GM23248 (cell line): ENCODE measurements at regions not wholly inside any gene's neighbourhood (a gene's known extent, or its start where the extent isn't known, plus 50 kb on each side); places are given as distances from the start of the nearest gene placed in this dataset.

Source experiments
- DNase-seq: peaks from one replicate; pipeline ENCODE4 v3.0.0-alpha.2; 2015
- H2AFZ ChIP-seq: fragments of 200-600 bp; sonication (generic); 2 replicates; pipeline ENCODE4 v1.6.1; 2016; ENCODE audit warnings: antibody characterized with exemption
- H3F3A ChIP-seq: fragments of 200-600 bp; sonication (generic); 2 replicates; pipeline ENCODE4 v1.6.1; 2016; ENCODE audit warnings: mild to moderate bottlenecking, antibody characterized with exemption, mixed run types; ENCODE audit not compliant: insufficient read depth
- H3K27ac ChIP-seq: fragments of 200-600 bp; sonication (generic); 2 replicates; pipeline ENCODE4 v1.5.1; 2016; ENCODE audit warnings: mild to moderate bottlenecking
- H3K27me3 ChIP-seq: fragments of 200-600 bp; sonication (generic); replicated peaks from 2 replicates; pipeline ENCODE4 v1.6.1; 2016; ENCODE audit warnings: mild to moderate bottlenecking; ENCODE audit not compliant: insufficient read depth
- H3K36me3 ChIP-seq: fragments of 200-600 bp; sonication (generic); 2 replicates; pipeline ENCODE4 v1.6.1; 2016; ENCODE audit warnings: low read depth, mild to moderate bottlenecking
- H3K4me1 ChIP-seq: fragments of 200-600 bp; sonication (generic); 2 replicates; pipeline ENCODE4 v1.6.1; 2016; ENCODE audit warnings: mild to moderate bottlenecking; ENCODE audit not compliant: insufficient read depth
- H3K4me2 ChIP-seq: fragments of 200-600 bp; sonication (generic); one replicate; pipeline ENCODE4 v1.6.1; 2016; ENCODE audit warnings: mild to moderate bottlenecking; ENCODE audit not compliant: unreplicated experiment
- H3K4me3 ChIP-seq: fragments of 200-600 bp; sonication (generic); 2 replicates; pipeline ENCODE4 v1.5.1; 2016; ENCODE audit warnings: mild to moderate bottlenecking
- H3K79me2 ChIP-seq: fragments of 200-600 bp; sonication (generic); 2 replicates; pipeline ENCODE4 v1.6.1; 2016; ENCODE audit warnings: mild to moderate bottlenecking; ENCODE audit not compliant: insufficient read depth
- H3K9ac ChIP-seq: fragments of 200-600 bp; sonication (generic); 2 replicates; pipeline ENCODE4 v1.6.1; 2016; ENCODE audit warnings: mild to moderate bottlenecking
- H3K9me2 ChIP-seq: fragments of 200-600 bp; sonication (generic); 2 replicates; pipeline ENCODE4 v1.6.1; 2016; ENCODE audit warnings: mixed run types, mild to moderate bottlenecking, moderate library complexity; ENCODE audit not compliant: insufficient read depth
- H3K9me3 ChIP-seq: fragments of 200-600 bp; sonication (generic); one replicate; pipeline ENCODE4 v1.6.1; 2017; ENCODE audit warnings: low read depth
- H4K20me1 ChIP-seq: fragments of 200-600 bp; sonication (generic); 2 replicates; pipeline ENCODE4 v1.6.0; 2016; ENCODE audit not compliant: insufficient read depth
- EZH2 ChIP-seq: fragments of 200-600 bp; sonication (generic); IDR thresholded peaks from 2 replicates; pipeline ENCODE4 v1.6.1; 2018; ENCODE audit warnings: antibody characterized with exemption, mild to moderate bottlenecking; ENCODE audit not compliant: insufficient read depth, poor library complexity, severe bottlenecking
- EZH2phosphoT487 ChIP-seq: fragments of 200-600 bp; sonication (generic); IDR thresholded peaks from 2 replicates; pipeline ENCODE4 v1.6.1; 2018; ENCODE audit warnings: antibody characterized with exemption, moderate library complexity, mild to moderate bottlenecking, low read depth; ENCODE audit not compliant: insufficient read depth
- WGBS, 2 experiments: methylation state at CpG; one replicate each; pipeline ENCODE4 v1.1.6; 2015 to 2017; ENCODE audit warnings: low lambda C conversion rate in 2 of 2, low coverage in 1 of 2; ENCODE audit errors: missing lambda C conversion rate in 2 of 2; 5-methylcytosine and 5-hydroxymethylcytosine counted together
- in situ Hi-C: fragments of 300-500 bp; cut with MboI; formaldehyde crosslinking; loops from 2 replicates; pipeline ENCODE4 v1.15.0; 2020

GRCh38 chr6:112501705-112502104, 154.6 kb downstream of the RFPL4B start:
- DNase-seq = no peak
- no peaks in the 10 kb centered on the region for H3K9me3 ChIP-seq
- 96 to 99% methylated on average over 5 of the region's 5 CpGs for WGBS, 2 experiments
- TF ChIP-seq EZH2phosphoT487 (no peak), EZH2 (no peak)
- no peak overlapping the region for H3K4me3 ChIP-seq
- H3K79me2 ChIP-seq = no peaks in the 10 kb centered on the region
- H3K4me2 ChIP-seq = no peak overlapping the region
- no peak overlapping the region for H3K9ac ChIP-seq
- no peak overlapping the region for H3K27ac ChIP-seq
- H2AFZ ChIP-seq = no peak overlapping the region
- no peaks in the 10 kb centered on the region for H4K20me1 ChIP-seq
- no peaks in the 10 kb centered on the region for H3F3A ChIP-seq
- no peaks in the 10 kb centered on the region for H3K9me2 ChIP-seq
- in situ Hi-C loops = loop anchor here (10.0 to 25.0 kb wide), 2 partner anchors 273 to 1386 kb away; no protein-coding TSS in a partner anchor
- no peaks in the 10 kb centered on the region for H3K36me3 ChIP-seq
- no peaks in the 10 kb centered on the region for H3K27me3 ChIP-seq
- H3K4me1 ChIP-seq = peaks cover 15% of the 10 kb centered on the region

GRCh38 chr6:112502351-112503090, 155.4 kb downstream of the RFPL4B start:
- H3K36me3 ChIP-seq = no peaks in the 10 kb centered on the region
- no peaks in the 10 kb centered on the region for H3K27me3 ChIP-seq
- H3K27ac ChIP-seq = no peak overlapping the region
- no peaks in the 10 kb centered on the region for H3K79me2 ChIP-seq
- WGBS, 2 experiments = 37% methylated on average over 7 of the region's 7 CpGs
- peak; percentile 52 for DNase-seq
- H3K9ac ChIP-seq = no peak overlapping the region
- no peaks in the 10 kb centered on the region for H3F3A ChIP-seq
- peak overlapping the region; percentile 61 for H3K4me2 ChIP-seq
- no peaks in the 10 kb centered on the region for H3K9me2 ChIP-seq
- H3K9me3 ChIP-seq = no peaks in the 10 kb centered on the region
- no peak for TF ChIP-seq EZH2
- TF ChIP-seq EZH2phosphoT487 = no peak
- 0 out of 2 replicates have a peak overlapping the region, but pooled peaks have one; percentile 7 for H3K4me3 ChIP-seq
- H2AFZ ChIP-seq = peak overlapping the region; percentile 70
- in situ Hi-C loops = loop anchor here (10.0 to 25.0 kb wide), 2 partner anchors 272 to 1385 kb away; no protein-coding TSS in a partner anchor
- H3K4me1 ChIP-seq = peaks cover 15% of the 10 kb centered on the region
- H4K20me1 ChIP-seq = no peaks in the 10 kb centered on the region

- Histone ChIP-seq H3K27ac (no peak overlapping the region), H3K27me3 (no peaks in the 10 kb centered on the region), H3K36me3 (no peaks in the 10 kb centered on the region), H4K20me1 (no peaks in the 10 kb centered on the region), H3K4me3 (0 out of 2 replicates have a peak overlapping the region, but pooled peaks have one; percentile 7), H3K4me1 (peaks cover 15% of the 10 kb centered on the region), H3K9me3 (no peaks in the 10 kb centered on the region), H2AFZ (peak overlapping the region; percentile 70), H3K9ac (no peak overlapping the region), H3K4me2 (peak overlapping the region; percentile 61), H3K9me2 (no peaks in the 10 kb centered on the region), H3K79me2 (no peaks in the 10 kb centered on the region), H3F3A (no peaks in the 10 kb centered on the region)
- peak; percentile 7 for DNase-seq
- TF ChIP-seq EZH2 (no peak), EZH2phosphoT487 (no peak)
- 42 to 43% methylated on average over 6 of the region's 6 CpGs for WGBS, 2 experiments
- in situ Hi-C loops = loop anchor here (10.0 to 25.0 kb wide), 2 partner anchors 272 to 1384 kb away; no protein-coding TSS in a partner anchor
Observed at GRCh38 chr6:112503091-112503596, 156.0 kb downstream of the RFPL4B start.

GRCh38 chr6:112504621-112505020, 157.5 kb downstream of the RFPL4B start:
- no peaks in the 10 kb centered on the region for H3K79me2 ChIP-seq
- H3F3A ChIP-seq = no peaks in the 10 kb centered on the region
- no peaks in the 10 kb centered on the region for H3K36me3 ChIP-seq
- no peak overlapping the region for H3K27ac ChIP-seq
- 87 to 96% methylated on average over 2 of the region's 2 CpGs for WGBS, 2 experiments
- H3K9me2 ChIP-seq = no peaks in the 10 kb centered on the region
- H2AFZ ChIP-seq = no peak overlapping the region
- DNase-seq = no peak
- H3K4me3 ChIP-seq = no peak overlapping the region
- no peaks in the 10 kb centered on the region for H4K20me1 ChIP-seq
- H3K4me2 ChIP-seq = no peak overlapping the region
- in situ Hi-C loops = loop anchor here (10.0 to 25.0 kb wide), 2 partner anchors 270 to 1383 kb away; no protein-coding TSS in a partner anchor
- H3K4me1 ChIP-seq = peaks cover 15% of the 10 kb centered on the region
- H3K27me3 ChIP-seq = no peaks in the 10 kb centered on the region
- no peak overlapping the region for H3K9ac ChIP-seq
- TF ChIP-seq EZH2phosphoT487 = no peak
- TF ChIP-seq EZH2 = no peak
- no peaks in the 10 kb centered on the region for H3K9me3 ChIP-seq
